ENCODE measurements at regions not wholly inside any gene's neighbourhood (a gene's known extent, or its start where the extent isn't known, plus 50 kb on each side); places are given as distances from the start of the nearest gene placed in this dataset.

DNA sequence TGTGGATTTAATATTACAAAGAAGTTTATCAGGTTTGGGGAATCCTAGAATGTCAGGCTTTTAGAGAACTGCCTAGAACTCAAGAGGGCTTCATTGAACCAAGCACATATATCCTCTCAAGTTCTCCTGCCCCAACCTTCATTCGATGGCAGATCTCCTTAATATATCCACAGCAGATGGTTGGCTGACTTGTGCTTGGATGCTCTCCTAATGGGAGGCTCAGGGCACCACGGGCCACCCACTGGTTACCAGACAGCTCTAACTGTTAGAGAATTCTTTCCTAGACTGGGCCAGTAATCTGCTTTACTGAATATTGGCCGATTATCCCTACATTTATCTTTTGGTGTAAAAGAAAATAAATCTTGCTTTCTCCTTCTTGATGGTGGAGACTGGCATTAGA, 87.2 kb upstream of the ATP8B1 start:
- H3K9me3 Mint-ChIP-seq: peaks cover 19% of the 10 kb centered on the region
- H3K27ac Mint-ChIP-seq: no peak overlapping the region
- no peak for DNase-seq (ENCODE audit: low spot score in 2 of 2, unreplicated experiment in 2 of 2)
- no peaks in the 10 kb centered on the region for H3K36me3 Mint-ChIP-seq
- H3K4me3 Mint-ChIP-seq: no peak overlapping the region
- TF ChIP-seq, protein P1, sequence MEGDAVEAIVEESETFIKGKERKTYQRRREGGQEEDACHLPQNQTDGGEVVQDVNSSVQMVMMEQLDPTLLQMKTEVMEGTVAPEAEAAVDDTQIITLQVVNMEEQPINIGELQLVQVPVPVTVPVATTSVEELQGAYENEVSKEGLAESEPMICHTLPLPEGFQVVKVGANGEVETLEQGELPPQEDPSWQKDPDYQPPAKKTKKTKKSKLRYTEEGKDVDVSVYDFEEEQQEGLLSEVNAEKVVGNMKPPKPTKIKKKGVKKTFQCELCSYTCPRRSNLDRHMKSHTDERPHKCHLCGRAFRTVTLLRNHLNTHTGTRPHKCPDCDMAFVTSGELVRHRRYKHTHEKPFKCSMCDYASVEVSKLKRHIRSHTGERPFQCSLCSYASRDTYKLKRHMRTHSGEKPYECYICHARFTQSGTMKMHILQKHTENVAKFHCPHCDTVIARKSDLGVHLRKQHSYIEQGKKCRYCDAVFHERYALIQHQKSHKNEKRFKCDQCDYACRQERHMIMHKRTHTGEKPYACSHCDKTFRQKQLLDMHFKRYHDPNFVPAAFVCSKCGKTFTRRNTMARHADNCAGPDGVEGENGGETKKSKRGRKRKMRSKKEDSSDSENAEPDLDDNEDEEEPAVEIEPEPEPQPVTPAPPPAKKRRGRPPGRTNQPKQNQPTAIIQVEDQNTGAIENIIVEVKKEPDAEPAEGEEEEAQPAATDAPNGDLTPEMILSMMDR (IDR thresholded peaks at IDR 0.05; ENCODE audit: unreplicated experiment): no peak
- no peaks in the 10 kb centered on the region for H3K4me1 Mint-ChIP-seq
- H3K27me3 Mint-ChIP-seq (ENCODE audit: low read depth): peaks cover 13% of the 10 kb centered on the region

DNA sequence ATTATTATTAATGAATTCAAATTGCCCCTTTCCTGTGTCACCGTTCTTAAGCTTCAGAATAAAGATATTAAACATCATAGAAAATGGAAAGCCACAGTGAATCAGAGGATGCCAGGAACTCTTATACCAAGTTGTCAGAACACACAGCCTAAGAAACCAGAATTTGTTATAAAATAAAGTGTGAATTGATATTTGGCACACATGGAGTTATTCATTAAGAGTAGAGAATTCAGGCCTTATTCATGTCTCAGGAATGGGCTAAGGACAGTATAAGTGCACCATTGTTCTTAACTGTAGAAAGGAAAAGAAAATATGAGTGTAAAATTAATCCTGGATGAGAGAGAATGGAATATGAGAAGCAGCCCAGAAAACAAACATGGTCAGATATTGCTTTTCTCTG, 86.7 kb upstream of the ATP8B1 start:
- Mint-ChIP-seq H3K4me3 (no peak overlapping the region), H3K27me3 (ENCODE audit: low read depth) (peaks cover 13% of the 10 kb centered on the region)

DNA sequence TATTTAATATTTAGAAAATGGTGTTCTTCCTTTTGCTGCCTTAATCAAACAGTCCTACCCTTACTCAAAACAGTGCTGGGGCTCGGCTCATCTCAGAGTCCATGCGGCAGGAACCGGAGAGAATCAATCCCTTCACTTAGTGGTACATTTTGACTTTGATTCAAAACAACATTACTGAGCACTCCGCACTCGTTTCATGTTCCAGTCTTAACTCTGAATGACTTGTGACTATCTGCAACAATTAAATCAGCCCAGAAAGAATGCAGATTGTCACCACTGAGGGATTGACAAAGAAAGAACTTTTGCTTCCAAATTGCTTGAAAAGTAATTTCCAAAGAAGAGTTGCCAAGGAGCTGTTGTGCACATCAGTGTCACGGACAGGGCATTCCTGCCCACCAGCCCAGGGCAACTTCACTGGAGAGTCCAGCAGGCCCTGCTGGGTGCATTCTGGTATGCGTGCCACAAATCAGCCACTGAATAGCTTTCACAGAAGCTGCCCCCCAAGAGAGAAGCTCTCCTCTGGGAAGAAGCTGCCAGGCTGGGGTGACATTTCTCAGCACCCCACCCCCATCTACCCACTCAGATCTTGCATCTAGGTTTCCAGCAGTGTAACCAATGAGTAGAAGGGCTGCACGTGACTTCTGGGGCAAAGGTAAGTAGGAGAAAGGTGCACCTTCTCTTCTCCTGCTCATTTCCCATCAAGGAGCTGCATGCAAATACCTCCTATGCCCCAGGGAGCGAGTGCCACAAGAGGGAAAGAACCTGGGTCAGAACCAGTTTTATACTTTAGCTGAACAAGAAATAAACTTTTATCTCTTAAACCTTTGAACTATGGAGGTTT, 84.6 kb upstream of the ATP8B1 start:
- DNase-seq (ENCODE audit: low spot score in 2 of 2, unreplicated experiment in 2 of 2): no peak
- no peaks in the 10 kb centered on the region for H3K36me3 Mint-ChIP-seq

More for the DNA sequence above, 86.7 kb upstream of the ATP8B1 start:
- DNase-seq (ENCODE audit: low spot score in 2 of 2, unreplicated experiment in 2 of 2): no peak
- no peaks in the 10 kb centered on the region for H3K4me1 Mint-ChIP-seq
- H3K36me3 Mint-ChIP-seq: no peaks in the 10 kb centered on the region
- no peak overlapping the region for H3K27ac Mint-ChIP-seq
- TF ChIP-seq, protein P1 (IDR thresholded peaks at IDR 0.05; ENCODE audit: unreplicated experiment): no peak
- H3K9me3 Mint-ChIP-seq: peaks cover 20% of the 10 kb centered on the region

DNA sequence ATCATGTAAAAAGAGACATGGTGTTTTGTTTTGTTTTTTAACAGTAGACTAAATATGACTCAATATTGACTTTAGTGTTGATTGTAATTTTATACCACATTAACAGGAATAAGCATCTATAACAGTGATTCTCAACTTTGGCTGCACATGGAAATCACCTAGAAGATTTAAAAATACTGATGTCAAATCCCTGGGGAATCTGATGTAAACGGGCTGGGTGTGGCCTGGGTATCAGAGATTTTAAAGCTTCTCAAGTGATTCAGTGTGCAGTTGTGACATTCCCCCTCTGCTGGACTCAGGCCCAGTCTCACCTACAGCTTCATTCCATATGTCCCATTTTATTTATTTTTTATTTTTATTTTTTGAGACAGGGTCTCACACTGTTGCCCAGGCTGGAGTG, 82.8 kb upstream of the ATP8B1 start:
- DNase-seq (ENCODE audit: low spot score in 2 of 2, unreplicated experiment in 2 of 2): no peak
- Mint-ChIP-seq H3K27me3 (ENCODE audit: low read depth) (peaks cover 5% of the 10 kb centered on the region), H3K4me3 (no peak overlapping the region), H3K4me1 (no peaks in the 10 kb centered on the region), H3K36me3 (no peaks in the 10 kb centered on the region), H3K27ac (no peak overlapping the region), H3K9me3 (peaks cover 23% of the 10 kb centered on the region)
- TF ChIP-seq, protein P1 (IDR thresholded peaks at IDR 0.05; ENCODE audit: unreplicated experiment): no peak

More for the DNA sequence above, 84.6 kb upstream of the ATP8B1 start:
- H3K27ac Mint-ChIP-seq: no peak overlapping the region
- peaks cover 13% of the 10 kb centered on the region for H3K27me3 Mint-ChIP-seq (ENCODE audit: low read depth)
- no peaks in the 10 kb centered on the region for H3K4me1 Mint-ChIP-seq
- peaks cover 23% of the 10 kb centered on the region for H3K9me3 Mint-ChIP-seq
- TF ChIP-seq, protein P1 (IDR thresholded peaks at IDR 0.05; ENCODE audit: unreplicated experiment): no peak
- no peak overlapping the region for H3K4me3 Mint-ChIP-seq

DNA sequence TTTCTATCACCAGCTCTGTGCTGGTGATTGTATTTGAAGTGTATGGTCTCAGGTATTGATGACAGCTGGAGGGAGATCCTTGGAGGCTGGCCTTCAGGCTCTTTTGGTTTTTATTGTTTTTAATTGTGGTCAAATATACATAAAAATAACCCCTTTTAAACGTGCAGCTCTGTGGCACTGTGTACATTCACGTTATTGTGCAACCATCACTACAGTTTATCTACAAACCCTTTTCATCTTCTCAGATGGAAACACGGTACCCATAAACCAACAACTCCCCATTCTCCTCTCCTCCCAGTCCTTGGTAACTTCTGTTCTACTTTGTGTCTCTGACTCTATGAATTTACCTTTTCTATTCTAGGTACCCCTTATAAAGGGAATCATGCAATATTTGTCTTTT, 79.3 kb upstream of the ATP8B1 start:
- no peak overlapping the region for H3K27ac Mint-ChIP-seq
- no peak overlapping the region for H3K4me3 Mint-ChIP-seq
- TF ChIP-seq, protein P1 (IDR thresholded peaks at IDR 0.05; ENCODE audit: unreplicated experiment): no peak
- no peak for DNase-seq (ENCODE audit: low spot score in 2 of 2, unreplicated experiment in 2 of 2)
- H3K27me3 Mint-ChIP-seq (ENCODE audit: low read depth): no peaks in the 10 kb centered on the region
- H3K9me3 Mint-ChIP-seq: peaks cover 24% of the 10 kb centered on the region
- no peaks in the 10 kb centered on the region for H3K4me1 Mint-ChIP-seq
- peaks cover 1% of the 10 kb centered on the region for H3K36me3 Mint-ChIP-seq
